22Rv1 (cell line): ENCODE measurements at regions not wholly inside any gene's neighbourhood (a gene's known extent, or its start where the extent isn't known, plus 50 kb on each side); places are given as distances from the start of the nearest gene placed in this dataset.

Source experiments
- H3K27ac ChIP-seq: fragments of 450-650 bp; 2 replicates; pipeline ENCODE4 v1.5.1; 2017
- ZFX ChIP-seq: fragments of 450-650 bp; IDR thresholded peaks from 2 replicates; pipeline ENCODE4 v1.6.1; 2017; ENCODE audit warnings: antibody characterized with exemption, borderline replicate concordance
- TF ChIP-seq, protein P1 (sequence below): fragments of 450-650 bp; IDR thresholded peaks from 2 replicates; pipeline ENCODE4 v1.5.1; 2017; ENCODE audit warnings: mild to moderate bottlenecking

GRCh38 chr2:224308272-224308911, 93.5 kb downstream of the FAM124B start:
- TF ChIP-seq ZFX, result no peak
- TF ChIP-seq, protein P1, sequence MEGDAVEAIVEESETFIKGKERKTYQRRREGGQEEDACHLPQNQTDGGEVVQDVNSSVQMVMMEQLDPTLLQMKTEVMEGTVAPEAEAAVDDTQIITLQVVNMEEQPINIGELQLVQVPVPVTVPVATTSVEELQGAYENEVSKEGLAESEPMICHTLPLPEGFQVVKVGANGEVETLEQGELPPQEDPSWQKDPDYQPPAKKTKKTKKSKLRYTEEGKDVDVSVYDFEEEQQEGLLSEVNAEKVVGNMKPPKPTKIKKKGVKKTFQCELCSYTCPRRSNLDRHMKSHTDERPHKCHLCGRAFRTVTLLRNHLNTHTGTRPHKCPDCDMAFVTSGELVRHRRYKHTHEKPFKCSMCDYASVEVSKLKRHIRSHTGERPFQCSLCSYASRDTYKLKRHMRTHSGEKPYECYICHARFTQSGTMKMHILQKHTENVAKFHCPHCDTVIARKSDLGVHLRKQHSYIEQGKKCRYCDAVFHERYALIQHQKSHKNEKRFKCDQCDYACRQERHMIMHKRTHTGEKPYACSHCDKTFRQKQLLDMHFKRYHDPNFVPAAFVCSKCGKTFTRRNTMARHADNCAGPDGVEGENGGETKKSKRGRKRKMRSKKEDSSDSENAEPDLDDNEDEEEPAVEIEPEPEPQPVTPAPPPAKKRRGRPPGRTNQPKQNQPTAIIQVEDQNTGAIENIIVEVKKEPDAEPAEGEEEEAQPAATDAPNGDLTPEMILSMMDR, result no peak
- no peak overlapping the region for H3K27ac ChIP-seq

GRCh38 chr2:224302952-224303351, 99.0 kb downstream of the FAM124B start:
- TF ChIP-seq, protein P1, result no peak
- no peak for TF ChIP-seq ZFX
- no peak overlapping the region for H3K27ac ChIP-seq

- no peak overlapping the region for H3K27ac ChIP-seq
- TF ChIP-seq ZFX, result no peak
- TF ChIP-seq, protein P1, result no peak
These were observed 107.9 kb downstream of the FAM124B start for GRCh38 chr2:224293976-224294375.

GRCh38 chr2:224287531-224287930, 114.4 kb downstream of the FAM124B start:
- H3K27ac ChIP-seq, result no peak overlapping the region
- TF ChIP-seq ZFX, result no peak
- TF ChIP-seq, protein P1, result no peak

- H3K27ac ChIP-seq, result no peak overlapping the region
- no peak for TF ChIP-seq ZFX
- TF ChIP-seq, protein P1, result no peak
These were observed 115.0 kb downstream of the FAM124B start for GRCh38 chr2:224286923-224287322.

GRCh38 chr2:224284134-224284946, 117.6 kb downstream of the FAM124B start:
- TF ChIP-seq ZFX, result no peak
- TF ChIP-seq, protein P1, result peak; percentile 91

DNA sequence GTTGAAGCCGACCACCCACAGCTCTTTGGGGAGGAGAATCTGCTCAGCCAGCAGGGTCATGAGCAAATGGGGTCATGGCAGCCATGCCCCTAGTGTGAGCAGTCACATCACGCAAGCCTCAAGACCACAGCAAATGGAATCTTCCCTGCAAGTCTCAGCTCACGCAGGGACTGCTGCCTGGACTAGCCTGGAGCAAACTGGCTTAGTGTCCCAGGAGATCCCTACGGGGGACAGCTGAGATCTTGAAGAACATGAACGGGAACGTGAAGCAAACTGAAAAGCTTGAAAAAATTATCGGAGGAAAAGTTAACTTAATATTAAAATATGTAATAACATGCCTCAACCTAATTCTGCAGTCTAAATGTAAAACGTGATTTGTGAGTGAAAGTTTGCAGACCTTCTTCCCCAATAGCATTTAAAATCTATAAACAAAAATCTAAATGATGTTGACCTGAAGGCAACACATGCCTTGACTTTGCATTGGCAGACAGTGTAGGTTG, 118.4 kb downstream of the FAM124B start:
- TF ChIP-seq, protein P1, result no peak
- no peak for TF ChIP-seq ZFX
- H3K27ac ChIP-seq, result no peak overlapping the region

More at GRCh38 chr2:224284134-224284946, 117.6 kb downstream of the FAM124B start:
- H3K27ac ChIP-seq, result no peak overlapping the region
